OCI-LY3 (cell line): ENCODE measurements at regions not wholly inside any gene's neighbourhood (a gene's known extent, or its start where the extent isn't known, plus 50 kb on each side); places are given as distances from the start of the nearest gene placed in this dataset.

Source experiments
- H2AFZ ChIP-seq: fragments of 200-600, 300-600 bp; shearing (Covaris generic); 2 replicates; pipeline ENCODE4 v1.6.0; 2014; ENCODE audit warnings: antibody characterized with exemption, low read depth, low read length
- H3K27ac ChIP-seq: fragments of 200-600, 300-600 bp; sonication (generic); 2 replicates; pipeline ENCODE4 v1.5.1; 2014; ENCODE audit warnings: mild to moderate bottlenecking, low read length, moderate library complexity, mixed read lengths
- H3K27me3 ChIP-seq: fragments of 200-600, 300-600 bp; sonication (generic); 2 replicates; pipeline ENCODE4 v1.6.1; 2014; ENCODE audit warnings: low read depth, low read length, mixed read lengths
- H3K36me3 ChIP-seq: fragments of 200-600, 300-600 bp; sonication (generic); replicated peaks from 2 replicates; pipeline ENCODE3; 2014; ENCODE audit warnings: low read depth, low read length, mixed read lengths
- H3K4me1 ChIP-seq: fragments of 300-600, 200-600 bp; sonication (generic); 2 replicates; pipeline ENCODE4 v1.6.1; 2014; ENCODE audit warnings: low read length, mixed read lengths
- H3K4me2 ChIP-seq: fragments of 200-600, 300-600 bp; sonication (generic); 2 replicates; pipeline ENCODE4 v1.6.1; 2014; ENCODE audit warnings: low read length, mixed read lengths
- H3K4me3 ChIP-seq: fragments of 300-600, 200-600 bp; sonication (generic); 2 replicates; pipeline ENCODE4 v1.5.1; 2014; ENCODE audit warnings: antibody characterized with exemption, mild to moderate bottlenecking, low read length, moderate library complexity
- H3K79me2 ChIP-seq: fragments of 300-600, 200-600 bp; shearing (Covaris generic); 2 replicates; pipeline ENCODE4 v1.6.1; 2014; ENCODE audit warnings: mild to moderate bottlenecking, low read length, mixed read lengths
- H3K9ac ChIP-seq: fragments of 300-600, 200-600 bp; shearing (Covaris generic); 2 replicates; pipeline ENCODE4 v1.6.0; 2014; ENCODE audit warnings: mild to moderate bottlenecking, low read length, moderate library complexity
- H3K9me3 ChIP-seq: fragments of 200-600, 300-600 bp; shearing (Covaris generic); 2 replicates; pipeline ENCODE4 v1.6.1; 2014; ENCODE audit warnings: low read length, mixed read lengths; ENCODE audit not compliant: insufficient read depth
- H4K20me1 ChIP-seq: fragments of 200-600, 300-600 bp; sonication (generic); 2 replicates; pipeline ENCODE4 v1.6.1; 2016; ENCODE audit warnings: low read length, mixed read lengths; ENCODE audit not compliant: insufficient read depth
- CTCF ChIP-seq: fragments of 200-600, 300-600 bp; sonication (generic); IDR thresholded peaks from 2 replicates; pipeline ENCODE4 v1.5.1; 2014; ENCODE audit warnings: antibody characterized with exemption, low read length, low read depth
- EZH2phosphoT487 ChIP-seq: fragments of 200-600 bp; shearing (Covaris generic); IDR thresholded peaks from 2 replicates; pipeline ENCODE4 v1.6.1; 2018; ENCODE audit warnings: antibody characterized with exemption, mixed run types, low read depth

- Histone ChIP-seq H3K4me1 (no peaks in the 10 kb centered on the region), H2AFZ (no peak overlapping the region), H3K9ac (no peak overlapping the region), H4K20me1 (no peaks in the 10 kb centered on the region), H3K27ac (no peak overlapping the region), H3K4me3 (no peak overlapping the region), H3K79me2 (no peaks in the 10 kb centered on the region), H3K4me2 (no peak overlapping the region), H3K27me3 (no peaks in the 10 kb centered on the region), H3K9me3 (no peaks in the 10 kb centered on the region), H3K36me3 (no peaks in the 10 kb centered on the region)
- TF ChIP-seq EZH2phosphoT487 = no peak
These were observed 103.9 kb upstream of the ALDH1A3 start for GRCh38 chr15:100775581-100776185.

- no peaks in the 10 kb centered on the region for H3K9me3 ChIP-seq
- H3K4me3 ChIP-seq = no peak overlapping the region
- H3K9ac ChIP-seq = no peak overlapping the region
- H4K20me1 ChIP-seq = no peaks in the 10 kb centered on the region
- H2AFZ ChIP-seq = no peak overlapping the region
- no peaks in the 10 kb centered on the region for H3K79me2 ChIP-seq
- H3K27me3 ChIP-seq = no peaks in the 10 kb centered on the region
- no peaks in the 10 kb centered on the region for H3K36me3 ChIP-seq
- H3K4me2 ChIP-seq = no peak overlapping the region
- no peak overlapping the region for H3K27ac ChIP-seq
- TF ChIP-seq CTCF (no peak), EZH2phosphoT487 (no peak)
- H3K4me1 ChIP-seq = no peaks in the 10 kb centered on the region
These were observed 101.8 kb upstream of the ALDH1A3 start for GRCh38 chr15:100777821-100778220.

- H3K4me1 ChIP-seq = no peaks in the 10 kb centered on the region
- no peak overlapping the region for H2AFZ ChIP-seq
- no peak overlapping the region for H3K9ac ChIP-seq
- no peak overlapping the region for H3K27ac ChIP-seq
- no peaks in the 10 kb centered on the region for H3K79me2 ChIP-seq
- no peaks in the 10 kb centered on the region for H3K9me3 ChIP-seq
- TF ChIP-seq EZH2phosphoT487 (no peak), CTCF (no peak)
- no peaks in the 10 kb centered on the region for H4K20me1 ChIP-seq
- H3K4me3 ChIP-seq = no peak overlapping the region
- H3K4me2 ChIP-seq = no peak overlapping the region
- no peaks in the 10 kb centered on the region for H3K36me3 ChIP-seq
- H3K27me3 ChIP-seq = peaks cover 8% of the 10 kb centered on the region
These were observed 100.8 kb upstream of the ALDH1A3 start for GRCh38 chr15:100778831-100779288.

- Histone ChIP-seq H3K4me1 (no peaks in the 10 kb centered on the region), H3K4me3 (no peak overlapping the region), H3K4me2 (no peak overlapping the region), H3K27ac (no peak overlapping the region), H3K9me3 (no peaks in the 10 kb centered on the region), H2AFZ (no peak overlapping the region), H3K36me3 (no peaks in the 10 kb centered on the region), H3K9ac (no peak overlapping the region), H3K27me3 (peaks cover 10% of the 10 kb centered on the region), H4K20me1 (no peaks in the 10 kb centered on the region), H3K79me2 (no peaks in the 10 kb centered on the region)
- TF ChIP-seq EZH2phosphoT487 (no peak), CTCF (no peak)
These were observed 100.1 kb upstream of the ALDH1A3 start for GRCh38 chr15:100779331-100780207.
